AG04450 (cell line): ENCODE measurements at regions not wholly inside any gene's neighbourhood (a gene's known extent, or its start where the extent isn't known, plus 50 kb on each side); places are given as distances from the start of the nearest gene placed in this dataset.

Experiments
- CTCF ChIA-PET: fragments of 300-600, 350-600 bp; formaldehyde crosslinking; extraction: SDS; loops from one replicate; lab custom pipeline; 2022; ENCODE audit warnings: antibody characterized with exemption, inconsistent platforms; lab: Charles Lee
- POLR2A ChIA-PET: fragments of 350-600 bp; formaldehyde crosslinking; extraction: SDS; loops from one replicate; lab custom pipeline; 2021; ENCODE audit warnings: antibody characterized with exemption, inconsistent platforms; lab: Yijun Ruan, JAX
- DNase-seq: peaks from one replicate; pipeline ENCODE4 v3.0.0-alpha.2; 2011; ENCODE audit warnings: low read depth, low spot score
- H3K27ac ChIP-seq: one replicate; pipeline ENCODE4 v1.5.1; 2012; ENCODE audit warnings: low read depth, low read length, control low read depth
- H3K27me3 ChIP-seq: one replicate; pipeline ENCODE4 v1.6.0; 2012; ENCODE audit warnings: low read length; ENCODE audit not compliant: control insufficient read depth, insufficient read depth
- H3K4me3 ChIP-seq: 2 replicates; pipeline ENCODE4 v1.5.1; 2011; ENCODE audit warnings: mild to moderate bottlenecking, low read depth, low read length, control low read depth
- H3K9me3 ChIP-seq: 2 replicates; pipeline ENCODE4 v1.5.1; 2012; ENCODE audit warnings: low read length; ENCODE audit not compliant: control insufficient read depth, insufficient read depth
- CTCF ChIP-seq: IDR thresholded peaks from 2 replicates; pipeline ENCODE4 v1.5.1; 2011; ENCODE audit warnings: low read depth, low read length, control low read depth, inconsistent platforms

GRCh38 chr2:16107246-16107645 lies 166.9 kb downstream of the MYCN start:
- H3K4me3 ChIP-seq = no peak overlapping the region
- peaks cover 48% of the 10 kb centered on the region for H3K9me3 ChIP-seq
- TF ChIP-seq CTCF = no peak
- H3K27me3 ChIP-seq = no peaks in the 10 kb centered on the region
- no peak for DNase-seq
- POLR2A ChIA-PET = no interaction called here
- CTCF ChIA-PET = no interaction called here
- H3K27ac ChIP-seq = no peak overlapping the region

- no peak for TF ChIP-seq CTCF
- no peak for DNase-seq
- H3K9me3 ChIP-seq = peaks cover 51% of the 10 kb centered on the region
- ChIA-PET CTCF (no interaction called here), POLR2A (no interaction called here)
- no peaks in the 10 kb centered on the region for H3K27me3 ChIP-seq
- no peak overlapping the region for H3K27ac ChIP-seq
- no peak overlapping the region for H3K4me3 ChIP-seq
Measured at GRCh38 chr2:16106619-16107018, 166.3 kb downstream of the MYCN start.

- TF ChIP-seq CTCF = no peak
- Histone ChIP-seq H3K27me3 (no peaks in the 10 kb centered on the region), H3K4me3 (no peak overlapping the region), H3K9me3 (peaks cover 53% of the 10 kb centered on the region), H3K27ac (no peak overlapping the region)
- CTCF ChIA-PET = no interaction called here
- DNase-seq = no peak
- POLR2A ChIA-PET = no interaction called here
Measured at GRCh38 chr2:16105669-16106281, 165.4 kb downstream of the MYCN start.

- Histone ChIP-seq H3K27ac (no peak overlapping the region), H3K27me3 (no peaks in the 10 kb centered on the region), H3K9me3 (peaks cover 59% of the 10 kb centered on the region), H3K4me3 (no peak overlapping the region)
- no peak for DNase-seq
- POLR2A ChIA-PET = no interaction called here
- TF ChIP-seq CTCF = no peak
- CTCF ChIA-PET = no interaction called here
Measured at GRCh38 chr2:16104949-16105668, 164.8 kb downstream of the MYCN start.

- H3K4me3 ChIP-seq = no peak overlapping the region
- peaks cover 59% of the 10 kb centered on the region for H3K9me3 ChIP-seq
- ChIA-PET CTCF (no interaction called here), POLR2A (no interaction called here)
- no peak for TF ChIP-seq CTCF
- DNase-seq = no peak
- H3K27me3 ChIP-seq = no peaks in the 10 kb centered on the region
- no peak overlapping the region for H3K27ac ChIP-seq
Measured at GRCh38 chr2:16104315-16104948, 164.1 kb downstream of the MYCN start.
